Aorta (tissue), 5 donors: ENCODE measurements at regions not wholly inside any gene's neighbourhood (a gene's known extent, or its start where the extent isn't known, plus 50 kb on each side); places are given as distances from the start of the nearest gene placed in this dataset.

Experiments
- ATAC-seq: fragments of 200-7000 bp; cut with Tn5 transposase; one replicate; pipeline ENCODE4 v1.9.1; 2022; ENCODE audit warnings: moderate library complexity; ENCODE audit not compliant: low FRiP score
- DNase-seq, 2 donors: peaks; one replicate each; pipeline ENCODE4 v3.0.0-alpha.2; 2020
- H3K27ac ChIP-seq, 2 donors: one replicate each; pipeline ENCODE4 v1.5.1; 2013; ENCODE audit warnings: low read length in 2 of 2, mild to moderate bottlenecking in 2 of 2, moderate library complexity in 2 of 2, control low read depth in 1 of 2, inconsistent platforms in 1 of 2, low read depth in 1 of 2
- H3K27me3 ChIP-seq, 2 donors: one replicate each; pipeline ENCODE4 v1.6.1; 2013; ENCODE audit warnings: control low read depth in 1 of 2, low read length in 1 of 2, mild to moderate bottlenecking in 1 of 2, moderate library complexity in 1 of 2; ENCODE audit not compliant: insufficient read depth in 2 of 2, control insufficient read depth in 1 of 2
- H3K36me3 ChIP-seq, 2 donors: one replicate each; pipeline ENCODE4 v1.6.1; 2013; ENCODE audit warnings: control low read depth in 1 of 2, low read length in 1 of 2, mild to moderate bottlenecking in 1 of 2; ENCODE audit not compliant: insufficient read depth in 2 of 2, control insufficient read depth in 1 of 2
- H3K4me1 ChIP-seq, 2 donors: one replicate each; pipeline ENCODE4 v1.6.1; 2013; ENCODE audit warnings: low read length in 2 of 2, control low read depth in 1 of 2, mild to moderate bottlenecking in 1 of 2, moderate library complexity in 1 of 2; ENCODE audit not compliant: insufficient read depth in 2 of 2, control insufficient read depth in 1 of 2
- H3K4me3 ChIP-seq, 2 donors: one replicate each; pipeline ENCODE4 v1.5.1; 2013; ENCODE audit warnings: low read length in 2 of 2, control low read depth in 1 of 2, mild to moderate bottlenecking in 1 of 2
- H3K9me3 ChIP-seq: one replicate; pipeline ENCODE4 v1.6.1; 2013; ENCODE audit warnings: mild to moderate bottlenecking, low read length; ENCODE audit not compliant: control insufficient read depth
- WGBS, 2 donors: extraction: QIAGEN DNeasy Blood & Tissue Kit; methylation state at CpG; one replicate each; pipeline ENCODE4 v1.1.7; 2013; 5-methylcytosine and 5-hydroxymethylcytosine counted together
- intact Hi-C, 2 donors: fragments of 100-400 bp; cut with DNase I; formaldehyde crosslinking; loops; one replicate each; pipeline versions ENCODE4 v1.14.2 to v1.15.0; 2022
- donor health status: healthy with polysubstance abuse.
- donor health status: Bipolar disorder and iron deficiency.
- donor health status: DM: no; HTN: no; CAD: no.
- donor health status: DM: no; HTN: no; CAD: no.
- donor health status: DM: yes; HTN: yes; CAD: no.

DNA sequence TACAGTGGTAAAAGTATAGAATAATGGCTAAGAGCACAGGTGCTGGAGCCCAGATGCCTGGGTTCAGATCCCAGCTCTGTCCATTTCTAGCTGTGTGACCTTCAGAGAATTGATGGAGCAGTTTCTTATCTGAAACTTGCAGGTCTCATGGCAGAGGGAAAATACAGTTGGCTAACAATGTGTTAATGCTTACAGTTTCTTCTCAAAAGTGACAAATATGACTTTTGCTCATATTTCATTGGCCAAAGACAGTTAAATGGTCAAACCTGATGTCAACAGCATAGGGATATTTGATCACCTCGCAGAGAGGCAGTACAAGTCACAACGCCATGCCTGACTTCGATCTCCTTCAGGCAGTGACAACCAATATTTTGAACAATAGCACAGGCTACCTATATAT lies 60.2 kb upstream of the LCORL start:
- no peaks in the 10 kb centered on the region for H3K4me1 ChIP-seq
- no peaks in the 10 kb centered on the region for H3K27me3 ChIP-seq
- ATAC-seq (no peak), DNase-seq (no peak)
- 75 to 79% methylated on average over 3 of the region's 3 CpGs for WGBS, 2 donors
- intact Hi-C loops, result no loop called here
- H3K36me3 ChIP-seq, result no peaks in the 10 kb centered on the region
- no peak overlapping the region for H3K27ac ChIP-seq
- peaks cover 1% of the 10 kb centered on the region for H3K9me3 ChIP-seq
- H3K4me3 ChIP-seq, result no peak overlapping the region

DNA sequence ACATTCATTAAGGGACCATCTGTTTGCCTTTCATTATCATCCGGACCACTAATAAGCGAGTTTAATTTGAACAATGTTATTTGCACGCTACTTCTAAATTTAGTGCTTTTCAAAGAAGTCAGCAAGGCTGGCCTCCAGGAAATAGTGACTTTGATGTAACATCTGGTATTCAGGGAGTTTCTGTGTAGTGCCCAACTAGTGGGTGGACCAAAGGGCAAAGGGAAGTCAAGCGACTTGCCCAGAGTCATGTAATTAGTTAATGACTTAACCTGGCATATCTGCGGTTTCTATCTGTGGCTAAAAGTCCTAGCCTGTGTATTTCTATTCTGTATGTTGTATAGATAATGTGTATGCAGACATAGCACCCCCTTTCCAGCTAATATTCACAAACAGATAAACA lies 56.3 kb upstream of the LCORL start:
- 73 to 76% methylated on average over 5 of the region's 5 CpGs for WGBS, 2 donors
- intact Hi-C loops, result no loop called here

GRCh38 chr4:18075823-18076433 lies 54.4 kb upstream of the LCORL start:
- peak in 1 of 2 donors; percentile 44 for DNase-seq
- intact Hi-C loops, result no loop called here
- Histone ChIP-seq H3K4me3 (no peak overlapping the region), H3K27me3 (peaks cover 0 to 1% of the 10 kb centered on the region in 2 donors), H3K36me3 (no peaks in the 10 kb centered on the region), H3K27ac (no peak overlapping the region), H3K9me3 (no peaks in the 10 kb centered on the region), H3K4me1 (no peaks in the 10 kb centered on the region)
- ATAC-seq, result peak; percentile 60
- WGBS, 2 donors, result 70 to 72% methylated on average over 8 of the region's 8 CpGs

More for the DNA sequence above, 56.3 kb upstream of the LCORL start:
- Histone ChIP-seq H3K4me1 (no peaks in the 10 kb centered on the region), H3K27ac (no peak overlapping the region), H3K36me3 (no peaks in the 10 kb centered on the region), H3K27me3 (no peaks in the 10 kb centered on the region), H3K9me3 (no peaks in the 10 kb centered on the region), H3K4me3 (no peak overlapping the region)
- no peak for DNase-seq
- ATAC-seq, result no peak

GRCh38 chr4:18071894-18072293 lies 50.3 kb upstream of the LCORL start:
- H3K27me3 ChIP-seq, result peaks cover 0 to 2% of the 10 kb centered on the region in 2 donors
- DNase-seq (no peak), ATAC-seq (no peak)
- no peaks in the 10 kb centered on the region for H3K36me3 ChIP-seq
- no peak overlapping the region for H3K4me3 ChIP-seq
- H3K4me1 ChIP-seq, result no peaks in the 10 kb centered on the region
- H3K27ac ChIP-seq, result no peak overlapping the region
- intact Hi-C loops, result no loop called here
- H3K9me3 ChIP-seq, result no peaks in the 10 kb centered on the region
